Caco-2 (cell line): ENCODE measurements at regions not wholly inside any gene's neighbourhood (a gene's known extent, or its start where the extent isn't known, plus 50 kb on each side); places are given as distances from the start of the nearest gene placed in this dataset.

ENCODE experiments used
- BruUV-seq: library from RNA; stranded (reverse); fragments of 400-500 nt; replicated peaks from 2 replicates; lab custom pipeline; 2021; lab: Mats Ljungman, UMichigan
- CTCF ChIA-PET: fragments of 300-600 bp; sonication (Branson Sonifier 250); formaldehyde crosslinking; loops from one replicate; lab custom pipeline; 2022; ENCODE audit warnings: antibody characterized with exemption; lab: Charles Lee
- POLR2A ChIA-PET: fragments of 300-600 bp; sonication (Branson Sonifier 250); formaldehyde crosslinking; loops from one replicate; lab custom pipeline; 2022; ENCODE audit warnings: antibody characterized with exemption; lab: Charles Lee
- DNase-seq, 2 experiments: peaks; one replicate each; pipeline versions ENCODE4 v3.0.0 to v3.0.0-alpha.2; 2020 to 2022
- H3K27me3 ChIP-seq: replicated peaks from 2 replicates; pipeline ENCODE4 v1.6.0; 2011; ENCODE audit warnings: low read length; ENCODE audit not compliant: control insufficient read depth, insufficient read depth
- H3K36me3 ChIP-seq: 2 replicates; pipeline ENCODE4 v1.5.1; 2011; ENCODE audit warnings: low read length; ENCODE audit not compliant: control insufficient read depth, insufficient read depth
- H3K4me1 ChIP-seq: fragments of 250-450 bp; sonication (Bioruptor Pico); 2 replicates; pipeline ENCODE4 v1.5.1; 2020; ENCODE audit warnings: mild to moderate bottlenecking
- H3K4me3 ChIP-seq: 2 replicates; pipeline ENCODE4 v1.5.1; 2011; ENCODE audit warnings: low read depth, mild to moderate bottlenecking, control low read depth, low read length
- H3K9me3 ChIP-seq: fragments of 250-450 bp; sonication (Bioruptor Pico); 2 replicates; pipeline ENCODE4 v1.5.1; 2020; ENCODE audit warnings: mild to moderate bottlenecking, moderate library complexity
- H3K27ac Mint-ChIP-seq: one replicate; pipeline ENCODE4 v1.8.0; 2022; ENCODE audit warnings: mixed read lengths; ENCODE audit not compliant: unreplicated experiment
- H3K27me3 Mint-ChIP-seq: one replicate; pipeline ENCODE4 v1.8.0; 2022; ENCODE audit warnings: mixed read lengths; ENCODE audit not compliant: insufficient read depth, unreplicated experiment
- H3K36me3 Mint-ChIP-seq: one replicate; pipeline ENCODE4 v1.8.0; 2022; ENCODE audit warnings: mild to moderate bottlenecking, mixed read lengths; ENCODE audit not compliant: insufficient read depth, unreplicated experiment
- H3K4me1 Mint-ChIP-seq: one replicate; pipeline ENCODE4 v1.8.0; 2022; ENCODE audit warnings: low read depth, mixed read lengths; ENCODE audit not compliant: unreplicated experiment
- H3K4me3 Mint-ChIP-seq: one replicate; pipeline ENCODE4 v1.8.0; 2022; ENCODE audit warnings: mild to moderate bottlenecking, moderate library complexity, mixed read lengths; ENCODE audit not compliant: unreplicated experiment
- H3K9me3 Mint-ChIP-seq: one replicate; pipeline ENCODE4 v1.8.0; 2022; ENCODE audit warnings: mixed read lengths; ENCODE audit not compliant: unreplicated experiment
- CTCF ChIP-seq, 2 experiments: fragments of 200-600 bp in 1 of 2; IDR thresholded peaks; 1 replicate in 1 of 2; 2 replicates in 1 of 2; pipeline versions ENCODE4 v1.5.1 to v1.8.0; 2011 to 2022; ENCODE audit warnings: antibody characterized with exemption in 1 of 2, control low read depth in 1 of 2, inconsistent platforms in 1 of 2, low read depth in 1 of 2, low read length in 1 of 2, mild to moderate bottlenecking in 1 of 2, moderate library complexity in 1 of 2; ENCODE audit not compliant: insufficient read depth in 1 of 2, severe bottlenecking in 1 of 2, unreplicated experiment in 1 of 2
- intact Hi-C: fragments of 100-400 bp; cut with micrococcal nuclease; formaldehyde crosslinking; loops from one replicate; pipeline ENCODE4 v1.10.0; 2022; ENCODE audit not compliant: unreplicated experiment

- CTCF ChIA-PET: no interaction called here
These were observed 600.6 kb upstream of the SETBP1 start for GRCh38 chr18:44080054-44080453.

GRCh38 chr18:44089732-44090131 is 591.0 kb upstream of the SETBP1 start:
- BruUV-seq: no TSS peak

More at GRCh38 chr18:44080054-44080453, 600.6 kb upstream of the SETBP1 start:
- Mint-ChIP-seq H3K4me1 (no peaks in the 10 kb centered on the region), H3K36me3 (no peaks in the 10 kb centered on the region), H3K9me3 (no peaks in the 10 kb centered on the region), H3K27me3 (no peaks in the 10 kb centered on the region), H3K4me3 (no peak overlapping the region), H3K27ac (no peak overlapping the region)
- no peak for TF ChIP-seq CTCF (IDR thresholded peaks at IDR 0.05; ENCODE audit: insufficient read depth in 1 of 2, low read depth in 1 of 2, low read length in 1 of 2, severe bottlenecking in 1 of 2, unreplicated experiment in 1 of 2)
- no peaks in the 10 kb centered on the region for H3K4me1 ChIP-seq
- POLR2A ChIA-PET: no interaction called here
- intact Hi-C loops: no loop called here
- H3K27me3 ChIP-seq: no peaks in the 10 kb centered on the region
- H3K9me3 ChIP-seq: no peaks in the 10 kb centered on the region
- H3K4me3 ChIP-seq: no peak overlapping the region
- no peak for DNase-seq
- no peaks in the 10 kb centered on the region for H3K36me3 ChIP-seq
- no TSS peak for BruUV-seq

GRCh38 chr18:44090453-44090852 is 590.2 kb upstream of the SETBP1 start:
- Mint-ChIP-seq H3K27me3 (no peaks in the 10 kb centered on the region), H3K4me1 (no peaks in the 10 kb centered on the region), H3K9me3 (no peaks in the 10 kb centered on the region), H3K36me3 (no peaks in the 10 kb centered on the region), H3K27ac (no peak overlapping the region), H3K4me3 (no peak overlapping the region)
- no peak for DNase-seq
- H3K36me3 ChIP-seq: no peaks in the 10 kb centered on the region
- TF ChIP-seq CTCF (IDR thresholded peaks at IDR 0.05; ENCODE audit: insufficient read depth in 1 of 2, low read depth in 1 of 2, low read length in 1 of 2, severe bottlenecking in 1 of 2, unreplicated experiment in 1 of 2): no peak
- ChIA-PET CTCF (no interaction called here), POLR2A (no interaction called here)
- no peaks in the 10 kb centered on the region for H3K9me3 ChIP-seq
- H3K4me3 ChIP-seq: no peak overlapping the region
- BruUV-seq: no TSS peak
- H3K4me1 ChIP-seq: no peaks in the 10 kb centered on the region
- intact Hi-C loops: no loop called here
- H3K27me3 ChIP-seq: no peaks in the 10 kb centered on the region

More at GRCh38 chr18:44089732-44090131, 591.0 kb upstream of the SETBP1 start:
- CTCF ChIA-PET: no interaction called here
- Mint-ChIP-seq H3K36me3 (no peaks in the 10 kb centered on the region), H3K9me3 (no peaks in the 10 kb centered on the region), H3K27me3 (no peaks in the 10 kb centered on the region), H3K4me1 (no peaks in the 10 kb centered on the region), H3K4me3 (no peak overlapping the region), H3K27ac (no peak overlapping the region)
- POLR2A ChIA-PET: no interaction called here
- Histone ChIP-seq H3K4me1 (no peaks in the 10 kb centered on the region), H3K4me3 (no peak overlapping the region), H3K27me3 (no peaks in the 10 kb centered on the region), H3K9me3 (no peaks in the 10 kb centered on the region), H3K36me3 (no peaks in the 10 kb centered on the region)
- intact Hi-C loops: no loop called here
- no peak for TF ChIP-seq CTCF (IDR thresholded peaks at IDR 0.05; ENCODE audit: insufficient read depth in 1 of 2, low read depth in 1 of 2, low read length in 1 of 2, severe bottlenecking in 1 of 2, unreplicated experiment in 1 of 2)
- no peak for DNase-seq
